ENCODE measurements at regions not wholly inside any gene's neighbourhood (a gene's known extent, or its start where the extent isn't known, plus 50 kb on each side); places are given as distances from the start of the nearest gene placed in this dataset.
"Not testable (repeated sequence)": the region's sequence is repeated elsewhere in the genome, so short reads cannot be mapped to it uniquely, and the experiment has no call there.

GRCh38 chr7:20913853-20914252, 127.2 kb upstream of the SP8 start:
- Histone ChIP-seq H3K36me3 (no peaks in the 10 kb centered on the region), H3K9me3 (no peaks in the 10 kb centered on the region), H3K27me3 (peaks cover 0 to 4% of the 10 kb centered on the region in 2 donors), H3K4me3 (no peak overlapping the region), H3K27ac (no peak overlapping the region), H3K4me1 (no peaks in the 10 kb centered on the region)
- TF ChIP-seq POLR2AphosphoS5 (IDR thresholded peaks at IDR 0.05), result no peak
- TF ChIP-seq POLR2A (IDR thresholded peaks at IDR 0.05), result no peak
- TF ChIP-seq CTCF (IDR thresholded peaks at IDR 0.05), result no peak
- no peak for DNase-seq (ENCODE audit: low spot score in 2 of 2)
- intact Hi-C loops (cut with DNase I; ENCODE audit: low total_unique reads), result no loop called here

GRCh38 chr7:20916311-20916710, 129.6 kb upstream of the SP8 start:
- Histone ChIP-seq H3K36me3 (no peaks in the 10 kb centered on the region), H3K27ac (no peak overlapping the region), H3K9me3 (no peaks in the 10 kb centered on the region), H3K27me3 (no peaks in the 10 kb centered on the region), H3K4me1 (no peaks in the 10 kb centered on the region), H3K4me3 (no peak overlapping the region)
- TF ChIP-seq POLR2A (IDR thresholded peaks at IDR 0.05) (no peak), POLR2AphosphoS5 (IDR thresholded peaks at IDR 0.05) (no peak), CTCF (IDR thresholded peaks at IDR 0.05) (no peak)
- intact Hi-C loops (cut with DNase I; ENCODE audit: low total_unique reads), result no loop called here
- no peak for DNase-seq (ENCODE audit: low spot score in 2 of 2)

GRCh38 chr7:20917603-20918002, 130.9 kb upstream of the SP8 start:
- H3K36me3 ChIP-seq, result no peaks in the 10 kb centered on the region
- no peak for TF ChIP-seq CTCF (IDR thresholded peaks at IDR 0.05)
- TF ChIP-seq POLR2AphosphoS5 (IDR thresholded peaks at IDR 0.05), result no peak
- no peak for TF ChIP-seq POLR2A (IDR thresholded peaks at IDR 0.05)
- H3K9me3 ChIP-seq, result no peaks in the 10 kb centered on the region
- intact Hi-C loops (cut with DNase I; ENCODE audit: low total_unique reads), result no loop called here
- no peak for DNase-seq (ENCODE audit: low spot score in 2 of 2)
- no peaks in the 10 kb centered on the region for H3K27me3 ChIP-seq
- H3K4me3 ChIP-seq, result no peak overlapping the region
- H3K4me1 ChIP-seq, result no peaks in the 10 kb centered on the region
- H3K27ac ChIP-seq, result no peak overlapping the region

- Histone ChIP-seq H3K4me3 (no peak overlapping the region), H3K27ac (no peak overlapping the region), H3K4me1 (no peaks in the 10 kb centered on the region), H3K36me3 (no peaks in the 10 kb centered on the region), H3K27me3 (no peaks in the 10 kb centered on the region), H3K9me3 (no peaks in the 10 kb centered on the region)
- no peak for DNase-seq (ENCODE audit: low spot score in 2 of 2)
- no peak for TF ChIP-seq POLR2AphosphoS5 (IDR thresholded peaks at IDR 0.05)
- TF ChIP-seq CTCF (IDR thresholded peaks at IDR 0.05), result no peak
- no peak for TF ChIP-seq POLR2A (IDR thresholded peaks at IDR 0.05)
- intact Hi-C loops (cut with DNase I; ENCODE audit: low total_unique reads), result no loop called here
Observed at GRCh38 chr7:20918156-20918555, 131.5 kb upstream of the SP8 start.

- peaks cover 9 to 12% of the 10 kb centered on the region in 2 donors for H3K9me3 ChIP-seq
- H3K27me3 ChIP-seq; H3K4me1 ChIP-seq; DNase-seq (ENCODE audit: low spot score in 2 of 2); H3K27ac ChIP-seq; H3K4me3 ChIP-seq; intact Hi-C loops (cut with DNase I; ENCODE audit: low total_unique reads); H3K36me3 ChIP-seq: not testable (repeated sequence)
Observed at GRCh38 chr7:20927178-20927577, 140.5 kb upstream of the SP8 start.

GRCh38 chr7:20927976-20928375, 141.3 kb upstream of the SP8 start:
- H3K4me1 ChIP-seq, result no peaks in the 10 kb centered on the region
- TF ChIP-seq POLR2A (IDR thresholded peaks at IDR 0.05) (no peak), CTCF (IDR thresholded peaks at IDR 0.05) (no peak), POLR2AphosphoS5 (IDR thresholded peaks at IDR 0.05) (no peak)
- no peak for DNase-seq (ENCODE audit: low spot score in 2 of 2)
- peaks cover 9 to 12% of the 10 kb centered on the region in 2 donors for H3K9me3 ChIP-seq
- peaks cover 0 to 6% of the 10 kb centered on the region in 2 donors for H3K27me3 ChIP-seq
- intact Hi-C loops (cut with DNase I; ENCODE audit: low total_unique reads), result no loop called here
- H3K4me3 ChIP-seq, result no peak overlapping the region
- no peak overlapping the region for H3K27ac ChIP-seq
- no peaks in the 10 kb centered on the region for H3K36me3 ChIP-seq
